OCI-LY7 (cell line): ENCODE measurements at regions not wholly inside any gene's neighbourhood (a gene's known extent, or its start where the extent isn't known, plus 50 kb on each side); places are given as distances from the start of the nearest gene placed in this dataset.

Experiments used
- CTCF ChIP-seq: fragments of 200-600 bp; sonication (generic); conservative IDR thresholded peaks from 2 replicates; pipeline ENCODE4 v1.5.1; 2014; ENCODE audit warnings: mild to moderate bottlenecking, antibody characterized with exemption, low read length, moderate library complexity, mixed read lengths
- EZH2phosphoT487 ChIP-seq: fragments of 200-600 bp; sonication (generic); IDR thresholded peaks from 2 replicates; pipeline ENCODE4 v1.6.1; 2018; ENCODE audit warnings: low read depth, borderline replicate concordance, mild to moderate bottlenecking, mixed run types, antibody characterized with exemption, low read length, moderate library complexity, mixed read lengths

DNA sequence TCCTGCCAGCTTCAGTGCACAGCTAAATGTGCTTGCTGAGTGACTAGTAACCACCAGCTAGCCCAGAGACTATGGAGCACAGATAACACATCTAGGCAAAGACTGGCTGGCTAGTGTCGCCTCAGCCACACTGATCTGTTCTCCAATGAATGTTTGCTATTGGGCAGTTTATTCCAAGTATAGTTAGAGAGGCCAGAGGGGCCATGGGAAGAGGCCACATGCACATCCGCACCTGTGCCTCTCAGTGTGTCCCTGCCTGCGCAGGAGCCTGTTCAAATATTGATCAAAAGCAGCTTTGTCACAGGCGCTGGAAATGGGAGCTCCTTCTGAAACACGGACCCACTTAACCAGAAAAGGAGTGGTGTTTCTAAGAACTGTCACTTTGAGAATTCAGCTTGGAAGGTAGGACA, 51.3 kb upstream of the ATP1A1 start:
- no peak for TF ChIP-seq CTCF
- TF ChIP-seq EZH2phosphoT487: no peak
